LNCAP (cell line): ENCODE measurements at regions not wholly inside any gene's neighbourhood (a gene's known extent, or its start where the extent isn't known, plus 50 kb on each side); places are given as distances from the start of the nearest gene placed in this dataset.

Experiments
- CTCF ChIP-seq: fragments of 450-650 bp; IDR thresholded peaks from 2 replicates; pipeline ENCODE4 v1.5.1; 2017; ENCODE audit warnings: mild to moderate bottlenecking

DNA sequence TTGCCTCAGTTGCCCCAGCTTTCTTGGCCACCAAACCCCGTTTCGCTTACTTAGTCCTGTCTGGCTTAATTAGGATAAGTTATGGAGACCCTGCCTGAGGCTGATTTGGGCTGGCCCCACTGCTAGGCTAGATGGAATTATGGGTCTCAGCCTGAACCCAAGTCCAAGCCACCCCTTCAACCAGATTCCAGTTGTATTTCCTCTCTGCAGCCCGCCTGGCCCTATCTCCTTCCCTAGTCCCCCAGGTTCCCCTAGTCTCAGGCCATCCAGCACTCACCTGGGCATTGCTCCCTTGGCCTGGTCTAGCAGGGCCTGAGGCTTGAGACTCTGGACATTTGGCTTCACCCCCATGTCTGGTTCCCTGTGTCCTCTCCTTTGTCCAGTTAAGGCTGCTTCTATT lies 111.7 kb upstream of the IPO9 start:
- no peak for TF ChIP-seq CTCF

DNA sequence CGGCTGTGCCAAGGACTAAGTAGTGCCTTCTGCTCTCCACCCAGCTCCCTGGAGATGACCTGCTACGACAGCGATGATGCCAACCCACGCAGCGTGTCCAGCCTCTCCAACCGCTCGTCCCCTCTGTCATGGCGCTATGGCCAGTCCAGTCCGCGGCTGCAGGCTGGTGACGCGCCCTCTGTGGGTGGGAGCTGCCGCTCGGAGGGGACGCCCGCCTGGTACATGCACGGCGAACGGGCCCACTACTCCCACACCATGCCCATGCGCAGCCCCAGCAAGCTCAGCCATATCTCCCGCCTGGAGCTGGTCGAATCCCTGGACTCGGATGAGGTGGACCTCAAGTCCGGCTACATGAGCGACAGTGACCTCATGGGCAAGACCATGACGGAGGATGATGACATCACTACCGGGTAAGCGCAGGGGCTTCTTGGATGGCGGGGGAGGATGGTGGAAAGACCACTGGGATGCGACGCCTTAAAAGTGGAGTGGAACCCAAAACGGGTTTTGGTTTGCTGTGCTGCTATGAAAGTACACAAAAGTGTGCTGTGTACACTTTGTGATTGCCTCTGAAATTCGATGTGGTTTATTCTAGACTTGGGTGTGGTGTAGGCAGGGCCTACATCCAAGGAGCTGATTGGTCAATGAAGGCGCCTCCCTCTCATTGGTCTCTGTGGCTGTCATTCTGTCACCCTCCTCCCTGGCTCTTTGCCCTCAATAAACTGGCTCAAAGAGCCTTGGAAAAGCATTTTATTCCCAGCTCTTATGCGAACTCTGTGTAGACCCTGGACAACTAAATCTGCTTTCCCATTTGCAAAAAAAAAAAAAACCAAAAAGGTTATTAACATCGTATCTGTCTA lies 110.4 kb upstream of the IPO9 start:
- no peak for TF ChIP-seq CTCF

DNA sequence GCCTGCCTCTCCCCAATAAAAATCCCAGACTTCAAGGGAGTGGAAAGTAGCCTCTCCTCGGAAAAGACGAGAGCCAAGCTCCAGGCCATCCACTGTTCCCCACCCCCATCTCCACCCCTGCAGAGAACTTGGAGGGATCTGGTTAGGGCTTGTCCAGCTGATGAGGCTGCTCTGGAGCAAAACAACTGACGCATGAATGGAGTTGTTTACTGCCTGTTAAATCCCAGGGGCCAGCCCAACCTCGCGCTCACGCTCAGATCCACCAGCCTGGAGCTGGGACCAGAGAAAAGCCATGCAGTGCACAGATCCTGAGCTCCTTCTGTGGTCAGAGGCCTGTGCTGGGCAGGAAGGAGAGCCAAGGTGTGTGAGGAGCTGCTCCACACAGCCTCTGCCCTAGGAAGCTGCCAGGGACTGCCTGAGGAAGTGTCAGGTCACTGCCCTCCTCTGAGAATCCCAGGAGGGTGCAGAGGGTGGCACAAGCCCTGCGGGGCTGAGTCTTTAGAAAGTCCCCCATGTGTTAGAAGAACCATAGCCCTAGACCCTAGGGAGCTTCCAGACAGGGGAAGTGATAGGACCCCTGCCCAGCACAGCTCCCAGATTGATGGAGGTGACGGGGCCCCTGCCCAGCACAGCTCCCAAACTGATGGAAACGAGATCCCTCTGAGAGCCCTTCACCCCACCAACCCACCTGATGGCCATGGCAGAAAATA lies 109.0 kb upstream of the IPO9 start:
- no peak for TF ChIP-seq CTCF

DNA sequence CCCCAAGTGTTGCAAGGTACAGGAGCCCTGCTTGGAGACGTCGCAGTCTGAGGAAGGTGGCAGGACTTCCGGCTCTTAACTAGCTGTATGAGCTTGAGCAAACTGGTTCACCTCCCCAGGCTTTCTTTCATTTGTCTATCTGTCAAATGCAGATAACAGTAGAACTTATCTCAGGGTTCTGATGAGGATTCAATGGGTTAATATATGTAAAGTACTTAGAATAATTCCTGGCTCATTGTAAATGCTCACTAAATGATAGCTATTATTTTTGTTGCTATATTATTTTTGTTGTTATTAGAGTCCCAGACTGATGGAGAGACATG lies 108.5 kb upstream of the IPO9 start:
- no peak for TF ChIP-seq CTCF

DNA sequence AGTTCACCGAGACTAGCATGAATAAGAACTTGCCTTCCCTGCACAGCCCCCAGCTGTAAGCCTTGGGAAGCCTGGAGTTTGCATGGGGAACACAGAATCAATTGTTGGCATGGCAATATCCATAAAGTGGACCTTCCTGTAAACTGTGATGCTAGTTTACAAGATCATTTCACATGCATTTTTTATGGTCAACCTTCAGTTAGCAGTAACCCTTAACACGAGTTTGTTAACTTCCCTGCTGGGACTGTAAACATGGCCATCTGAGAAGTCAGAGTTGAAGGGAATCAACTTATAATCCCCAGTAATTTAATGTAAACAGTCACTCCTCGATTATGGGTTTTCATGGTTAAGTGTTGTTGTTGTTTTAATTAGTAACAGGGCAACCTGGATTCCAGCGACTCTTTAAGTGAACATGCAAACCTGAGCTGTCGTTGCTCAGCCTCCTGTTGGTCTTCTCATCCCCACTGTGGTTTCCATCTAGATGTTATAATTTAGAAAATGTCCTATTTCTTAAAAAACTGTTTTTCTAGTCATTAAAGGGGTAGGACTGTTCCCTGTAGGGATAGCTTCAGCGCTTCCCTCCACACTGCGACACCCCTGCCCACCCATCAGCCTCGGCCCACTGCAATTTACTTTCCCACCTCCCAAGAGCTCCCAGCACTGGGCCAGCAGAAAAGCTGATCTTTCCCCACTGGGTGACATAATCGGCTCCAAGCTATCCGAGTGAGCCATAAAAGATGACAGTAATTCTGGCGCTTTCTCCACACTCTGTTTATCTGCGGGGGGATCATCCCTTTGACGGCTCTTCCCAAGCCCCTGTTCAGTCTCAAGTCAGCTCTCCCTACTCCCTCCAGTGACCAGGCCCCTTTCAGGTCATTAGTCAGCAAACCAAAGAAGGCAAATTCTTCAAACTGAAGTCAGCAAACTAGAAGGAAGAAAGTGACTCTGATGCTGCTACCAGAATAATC lies 107.6 kb upstream of the IPO9 start:
- no peak for TF ChIP-seq CTCF

GRCh38 chr1:201724039-201724765 lies 104.8 kb upstream of the IPO9 start:
- TF ChIP-seq CTCF = no peak

DNA sequence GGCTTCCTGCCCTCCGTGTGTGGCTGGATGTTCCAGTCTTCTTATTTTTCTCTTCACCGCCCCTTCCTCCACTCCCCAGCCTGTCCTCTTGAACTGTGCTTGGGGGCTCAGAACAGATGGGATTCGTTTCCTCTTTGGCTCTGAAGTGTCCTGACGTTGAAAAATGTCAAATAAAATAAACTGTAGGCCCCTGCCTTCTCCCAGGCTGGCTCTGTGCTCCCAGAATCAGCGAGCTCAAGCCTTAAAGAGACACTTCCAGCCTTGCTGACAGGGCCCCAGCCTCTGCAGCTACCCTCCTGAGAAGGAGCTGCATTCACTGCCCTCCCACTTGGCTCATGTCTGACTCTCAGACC lies 104.2 kb upstream of the IPO9 start:
- no peak for TF ChIP-seq CTCF
